ENCODE measurements at regions not wholly inside any gene's neighbourhood (a gene's known extent, or its start where the extent isn't known, plus 50 kb on each side); places are given as distances from the start of the nearest gene placed in this dataset.

DNA sequence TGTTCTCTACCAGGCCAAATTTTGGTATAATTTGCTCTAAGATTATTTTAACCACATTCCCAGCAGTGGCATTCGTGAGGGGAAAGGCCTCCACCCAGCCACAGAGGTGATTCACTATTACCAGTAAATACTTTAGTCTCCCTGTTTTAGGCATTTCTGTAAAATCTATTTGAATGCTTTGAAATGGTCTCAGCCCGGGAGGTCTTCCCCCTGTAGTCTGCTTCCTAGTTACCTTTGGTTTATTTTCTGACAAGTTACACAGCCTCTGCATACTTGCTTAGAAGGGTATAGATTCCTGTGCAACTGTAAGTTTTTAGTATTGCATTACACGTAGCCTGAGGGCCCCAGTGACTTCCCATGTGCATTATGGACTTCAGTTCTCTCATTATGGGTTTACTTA lies 248.7 kb downstream of the C6orf118 start:
- no peak overlapping the region for H3K4me3 ChIP-seq (ENCODE audit: low read length)
- H2AFZ ChIP-seq (ENCODE audit: low read length): no peak overlapping the region
- no peak overlapping the region for H3K9ac ChIP-seq (ENCODE audit: low read length)
- no peaks in the 10 kb centered on the region for H3K79me2 ChIP-seq (ENCODE audit: low read length)
- H3F3A ChIP-seq (ENCODE audit: insufficient read depth, low read length): no peaks in the 10 kb centered on the region
- no peaks in the 10 kb centered on the region for H3K36me3 ChIP-seq (replicated peaks; ENCODE audit: insufficient read depth, low read length)
- H3K4me1 ChIP-seq (ENCODE audit: low read length): no peaks in the 10 kb centered on the region
- no peak for DNase-seq
- no peak overlapping the region for H3K4me2 ChIP-seq (ENCODE audit: low read depth, low read length)
- no peaks in the 10 kb centered on the region for H3K27me3 ChIP-seq (replicated peaks; ENCODE audit: insufficient read depth, low read length)
- H4K20me1 ChIP-seq (ENCODE audit: insufficient read depth, low read length): no peaks in the 10 kb centered on the region
- TF ChIP-seq EZH2 (optimal IDR thresholded peaks at IDR 0.05; ENCODE audit: low read depth, low read length) (no peak), EZH2phosphoT487 (IDR thresholded peaks at IDR 0.05; ENCODE audit: low read length) (no peak)
- TF ChIP-seq, protein P1, sequence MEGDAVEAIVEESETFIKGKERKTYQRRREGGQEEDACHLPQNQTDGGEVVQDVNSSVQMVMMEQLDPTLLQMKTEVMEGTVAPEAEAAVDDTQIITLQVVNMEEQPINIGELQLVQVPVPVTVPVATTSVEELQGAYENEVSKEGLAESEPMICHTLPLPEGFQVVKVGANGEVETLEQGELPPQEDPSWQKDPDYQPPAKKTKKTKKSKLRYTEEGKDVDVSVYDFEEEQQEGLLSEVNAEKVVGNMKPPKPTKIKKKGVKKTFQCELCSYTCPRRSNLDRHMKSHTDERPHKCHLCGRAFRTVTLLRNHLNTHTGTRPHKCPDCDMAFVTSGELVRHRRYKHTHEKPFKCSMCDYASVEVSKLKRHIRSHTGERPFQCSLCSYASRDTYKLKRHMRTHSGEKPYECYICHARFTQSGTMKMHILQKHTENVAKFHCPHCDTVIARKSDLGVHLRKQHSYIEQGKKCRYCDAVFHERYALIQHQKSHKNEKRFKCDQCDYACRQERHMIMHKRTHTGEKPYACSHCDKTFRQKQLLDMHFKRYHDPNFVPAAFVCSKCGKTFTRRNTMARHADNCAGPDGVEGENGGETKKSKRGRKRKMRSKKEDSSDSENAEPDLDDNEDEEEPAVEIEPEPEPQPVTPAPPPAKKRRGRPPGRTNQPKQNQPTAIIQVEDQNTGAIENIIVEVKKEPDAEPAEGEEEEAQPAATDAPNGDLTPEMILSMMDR (IDR thresholded peaks at IDR 0.05; ENCODE audit: low read length): no peak
- no peak overlapping the region for H3K27ac ChIP-seq (ENCODE audit: low read length)
- no peaks in the 10 kb centered on the region for H3K9me3 ChIP-seq (replicated peaks; ENCODE audit: insufficient read depth, low read length)
- H3K9me2 ChIP-seq (replicated peaks; ENCODE audit: insufficient read depth, low read length): no peaks in the 10 kb centered on the region

DNA sequence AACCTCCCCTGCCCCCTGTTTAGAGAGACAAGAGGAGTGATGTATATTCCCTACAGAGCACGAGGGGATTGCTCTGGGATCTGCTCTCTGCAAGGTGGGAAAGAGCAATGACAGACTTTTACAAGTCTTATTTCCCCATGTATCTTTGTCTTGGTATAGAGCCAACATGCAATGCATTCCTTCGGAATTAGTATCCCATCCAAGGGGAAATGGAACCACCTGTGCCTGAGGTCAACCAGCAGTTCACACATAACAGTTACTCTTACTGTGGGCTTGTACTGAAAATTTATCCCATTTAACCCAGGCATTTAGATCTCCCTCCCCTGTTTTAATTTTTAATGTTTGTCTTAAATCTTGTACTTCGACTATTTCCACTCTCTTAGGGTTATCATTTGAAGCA lies 250.4 kb downstream of the C6orf118 start:
- H3K9me3 ChIP-seq (replicated peaks; ENCODE audit: insufficient read depth, low read length): no peaks in the 10 kb centered on the region
- no peaks in the 10 kb centered on the region for H4K20me1 ChIP-seq (ENCODE audit: insufficient read depth, low read length)
- H3K27me3 ChIP-seq (replicated peaks; ENCODE audit: insufficient read depth, low read length): no peaks in the 10 kb centered on the region
- no peak overlapping the region for H2AFZ ChIP-seq (ENCODE audit: low read length)
- no peak overlapping the region for H3K4me2 ChIP-seq (ENCODE audit: low read depth, low read length)
- H3K9me2 ChIP-seq (replicated peaks; ENCODE audit: insufficient read depth, low read length): no peaks in the 10 kb centered on the region
- no peak overlapping the region for H3K9ac ChIP-seq (ENCODE audit: low read length)
- H3K4me1 ChIP-seq (ENCODE audit: low read length): no peaks in the 10 kb centered on the region
- TF ChIP-seq, protein P1 (IDR thresholded peaks at IDR 0.05; ENCODE audit: low read length): no peak
- TF ChIP-seq EZH2phosphoT487 (IDR thresholded peaks at IDR 0.05; ENCODE audit: low read length): no peak
- TF ChIP-seq EZH2 (optimal IDR thresholded peaks at IDR 0.05; ENCODE audit: low read depth, low read length): no peak
- no peak overlapping the region for H3K4me3 ChIP-seq (ENCODE audit: low read length)
- no peak for DNase-seq
- no peaks in the 10 kb centered on the region for H3K36me3 ChIP-seq (replicated peaks; ENCODE audit: insufficient read depth, low read length)
- H3K27ac ChIP-seq (ENCODE audit: low read length): no peak overlapping the region
- H3F3A ChIP-seq (ENCODE audit: insufficient read depth, low read length): no peaks in the 10 kb centered on the region
- no peaks in the 10 kb centered on the region for H3K79me2 ChIP-seq (ENCODE audit: low read length)

DNA sequence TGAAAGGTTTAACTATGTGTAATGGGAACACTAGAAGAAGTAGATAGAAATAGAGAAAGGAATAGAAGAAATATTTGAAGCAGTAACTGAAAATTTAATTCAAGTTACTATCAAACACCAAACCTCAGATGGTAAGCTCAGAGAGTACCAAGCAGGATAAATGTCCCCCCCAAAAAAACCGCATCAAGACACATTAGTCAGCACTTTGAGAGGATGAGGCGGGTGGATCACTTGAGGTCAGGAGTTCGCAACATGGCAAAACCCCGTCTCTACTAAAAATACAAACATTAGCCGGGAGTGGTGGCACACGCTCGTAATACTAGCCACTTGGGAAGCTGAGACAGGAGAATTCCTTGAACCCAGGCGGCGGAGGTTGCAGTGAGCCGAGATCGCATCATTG lies 253.1 kb downstream of the C6orf118 start:
- H3K36me3 ChIP-seq (replicated peaks; ENCODE audit: insufficient read depth, low read length): no peaks in the 10 kb centered on the region
- H3K4me1 ChIP-seq (ENCODE audit: low read length): no peaks in the 10 kb centered on the region
- no peak for DNase-seq
- no peak overlapping the region for H3K27ac ChIP-seq (ENCODE audit: low read length)
- TF ChIP-seq, protein P1 (IDR thresholded peaks at IDR 0.05; ENCODE audit: low read length): no peak
- no peak for TF ChIP-seq EZH2phosphoT487 (IDR thresholded peaks at IDR 0.05; ENCODE audit: low read length)
- TF ChIP-seq EZH2 (optimal IDR thresholded peaks at IDR 0.05; ENCODE audit: low read depth, low read length): no peak
- no peaks in the 10 kb centered on the region for H3K79me2 ChIP-seq (ENCODE audit: low read length)
- no peaks in the 10 kb centered on the region for H4K20me1 ChIP-seq (ENCODE audit: insufficient read depth, low read length)
- H3K4me3 ChIP-seq (ENCODE audit: low read length): no peak overlapping the region
- H3K9me2 ChIP-seq (replicated peaks; ENCODE audit: insufficient read depth, low read length): no peaks in the 10 kb centered on the region
- no peaks in the 10 kb centered on the region for H3K9me3 ChIP-seq (replicated peaks; ENCODE audit: insufficient read depth, low read length)
- H3K9ac ChIP-seq (ENCODE audit: low read length): no peak overlapping the region
- H3K27me3 ChIP-seq (replicated peaks; ENCODE audit: insufficient read depth, low read length): no peaks in the 10 kb centered on the region
- H2AFZ ChIP-seq (ENCODE audit: low read length): no peak overlapping the region
- H3K4me2 ChIP-seq (ENCODE audit: low read depth, low read length): no peak overlapping the region
- H3F3A ChIP-seq (ENCODE audit: insufficient read depth, low read length): no peaks in the 10 kb centered on the region

Data from MM.1S (cell line).